Ovary (tissue), 7 donors: ENCODE measurements at regions not wholly inside any gene's neighbourhood (a gene's known extent, or its start where the extent isn't known, plus 50 kb on each side); places are given as distances from the start of the nearest gene placed in this dataset.

ENCODE experiments used
- DNase-seq, 5 donors: peaks; one replicate each; pipeline ENCODE4 v3.0.0-alpha.2; 2019 to 2020
- H3K27ac ChIP-seq, 2 donors: fragments of 200-600 bp; one replicate each; pipeline versions ENCODE4 v1.5.1 to v1.8.0; 2019 to 2022
- H3K27me3 ChIP-seq: fragments of 200-600 bp; one replicate; pipeline ENCODE4 v1.8.0; 2022
- H3K36me3 ChIP-seq: fragments of 200-600 bp; sonication (generic); one replicate; pipeline ENCODE4 v1.5.1; 2019
- H3K4me1 ChIP-seq: one replicate; pipeline ENCODE4 v1.8.1; 2013; ENCODE audit warnings: mild to moderate bottlenecking, moderate library complexity; ENCODE audit not compliant: insufficient read depth
- H3K4me3 ChIP-seq: fragments of 200-600 bp; sonication (generic); one replicate; pipeline ENCODE4 v1.5.1; 2017
- H3K9me3 ChIP-seq, 2 donors: fragments of 200-600 bp in 1 of 2; sonication (generic) in 1 of 2; one replicate each; pipeline versions ENCODE4 v1.5.1 to v1.8.1; 2013 to 2019; ENCODE audit warnings: mild to moderate bottlenecking in 1 of 2, moderate library complexity in 1 of 2
- CTCF ChIP-seq, 3 donors: fragments of 450-650 bp in 2 of 3; fragments of 200-600 bp in 1 of 3; IDR thresholded peaks; one replicate each; pipeline versions ENCODE4 v1.5.1 to v1.8.0; 2016 to 2022; ENCODE audit warnings: antibody characterized with exemption in 3 of 3, mild to moderate bottlenecking in 1 of 3
- EP300 ChIP-seq: sonication (generic); formaldehyde crosslinking; IDR thresholded peaks from one replicate; pipeline ENCODE4 v1.6.1; 2017; ENCODE audit warnings: antibody characterized with exemption
- POLR2A ChIP-seq: fragments of 450-650 bp; IDR thresholded peaks from one replicate; pipeline ENCODE4 v1.6.1; 2017; ENCODE audit warnings: antibody characterized with exemption, mild to moderate bottlenecking, moderate library complexity
- WGBS, 3 donors: extraction: QIAGEN DNeasy Blood & Tissue Kit in 1 of 3; methylation state at CpG; one replicate each; pipeline versions ENCODE4 v1.1.5 to v1.1.7; 2013 to 2017; 5-methylcytosine and 5-hydroxymethylcytosine counted together
- intact Hi-C, 4 donors: fragments of 100-400 bp; cut with DNase I; formaldehyde crosslinking; loops; one replicate each; pipeline versions ENCODE4 v1.11.0 to v1.15.1; 2022 to 2023
- donor health status: DM: no; HTN: no; CAD: no; lungs with moderate emphysema.
- donor health status: DM: no; HTN: no; CAD: no.
- donor health status: Bipolar disorder and iron deficiency.
- donor health status: DM: no; HTN: no; CAD: no.
- donor health status: DM: yes; HTN: yes; CAD: no.

DNA sequence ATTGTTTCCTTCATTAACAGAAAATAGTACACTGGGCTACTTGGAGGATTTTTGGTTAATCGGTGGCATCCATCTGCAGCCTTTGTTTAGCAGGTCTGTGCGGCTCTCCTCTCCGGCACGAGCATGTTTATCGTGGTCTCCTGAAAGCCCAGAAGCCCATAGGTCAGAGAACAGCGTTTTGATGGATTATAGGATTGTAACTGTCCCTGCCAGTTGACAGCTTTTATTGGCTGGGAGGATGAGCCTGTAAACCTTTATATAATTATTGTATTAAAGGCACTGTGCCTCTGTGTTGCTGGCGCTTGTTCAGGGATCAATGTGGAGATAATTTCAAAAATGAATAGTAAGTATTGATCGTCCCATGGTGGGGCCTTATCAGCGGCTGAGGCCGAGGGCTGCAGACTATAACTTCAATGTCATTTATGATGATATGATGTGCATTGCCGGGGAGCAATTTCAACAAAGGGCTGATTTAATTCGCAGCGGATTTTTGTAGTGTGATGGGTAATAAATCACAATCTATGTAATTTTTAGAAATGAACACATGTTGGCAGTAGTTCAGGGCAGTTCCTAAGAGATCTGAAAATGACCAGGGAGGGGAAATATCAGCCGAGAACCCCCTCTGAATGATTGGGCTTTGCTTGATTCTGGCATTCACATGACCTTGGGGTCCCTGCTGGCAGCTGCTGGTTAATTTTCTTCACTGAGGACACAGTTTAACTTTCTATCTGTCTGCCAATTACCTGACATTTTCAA is 736.1 kb downstream of the GALR1 start:
- H3K27me3 ChIP-seq: no peaks in the 10 kb centered on the region
- intact Hi-C loops: no loop called here
- no peaks in the 10 kb centered on the region for H3K4me1 ChIP-seq
- H3K4me3 ChIP-seq: no peak overlapping the region
- TF ChIP-seq POLR2A: no peak
- TF ChIP-seq EP300: no peak
- TF ChIP-seq CTCF (IDR thresholded peaks at IDR 0.05): no peak
- no peaks in the 10 kb centered on the region for H3K36me3 ChIP-seq
- DNase-seq: no peak
- no peaks in the 10 kb centered on the region for H3K9me3 ChIP-seq
- no peak overlapping the region for H3K27ac ChIP-seq
- WGBS, 3 donors: 20 to 24% (median 22%) methylated on average over 14 of the region's 14 CpGs

DNA sequence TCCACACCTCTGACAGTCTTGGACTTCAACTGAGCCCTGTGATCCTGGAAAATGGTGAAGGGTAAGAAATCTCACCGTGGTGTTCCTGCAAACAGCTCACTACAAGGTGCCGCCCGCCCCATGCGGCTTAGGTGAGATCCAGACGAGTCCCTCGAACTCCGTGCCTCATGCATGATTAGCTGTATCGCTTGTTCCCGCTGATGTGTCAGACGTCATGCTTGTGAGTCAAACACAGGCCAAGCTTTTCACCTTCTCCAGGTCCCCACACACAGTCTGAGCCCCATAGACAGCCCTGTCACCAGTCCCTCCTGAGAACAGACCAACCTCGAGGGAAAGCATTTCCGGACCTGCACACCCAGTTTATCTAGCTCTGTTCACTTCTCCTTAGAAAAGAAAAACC is 740.5 kb downstream of the GALR1 start:
- H3K27ac ChIP-seq: no peak overlapping the region
- DNase-seq: no peak
- no peaks in the 10 kb centered on the region for H3K27me3 ChIP-seq
- TF ChIP-seq EP300 (no peak), POLR2A (no peak), CTCF (IDR thresholded peaks at IDR 0.05) (no peak)
- H3K9me3 ChIP-seq: no peaks in the 10 kb centered on the region
- H3K4me3 ChIP-seq: no peak overlapping the region
- WGBS, 3 donors: 86 to 90% (median 87%) methylated on average over 12 of the region's 12 CpGs
- no peaks in the 10 kb centered on the region for H3K36me3 ChIP-seq
- intact Hi-C loops: no loop called here
- H3K4me1 ChIP-seq: no peaks in the 10 kb centered on the region

DNA sequence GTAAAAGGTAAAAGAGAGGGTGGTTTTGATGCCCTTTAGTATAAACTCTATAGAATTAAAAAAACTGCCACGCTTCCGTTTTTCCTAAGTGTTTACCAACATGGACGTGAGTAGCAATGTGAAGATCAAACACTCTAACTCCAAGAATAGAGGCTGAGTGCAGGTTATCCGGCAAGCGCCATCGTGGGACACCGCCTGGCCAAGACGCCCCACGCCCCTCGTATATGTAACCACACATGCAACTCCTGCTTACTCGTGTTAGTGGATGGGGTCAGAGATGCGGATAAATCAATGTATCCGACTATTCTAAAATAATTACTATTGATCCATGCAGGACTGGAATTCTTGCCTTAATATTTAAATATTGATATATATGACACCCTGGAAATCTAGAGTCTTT is 741.3 kb downstream of the GALR1 start:
- Histone ChIP-seq H3K27me3 (no peaks in the 10 kb centered on the region), H3K4me3 (no peak overlapping the region), H3K36me3 (no peaks in the 10 kb centered on the region), H3K4me1 (no peaks in the 10 kb centered on the region), H3K27ac (no peak overlapping the region), H3K9me3 (no peaks in the 10 kb centered on the region)
- intact Hi-C loops: no loop called here
- TF ChIP-seq POLR2A (no peak), EP300 (no peak), CTCF (IDR thresholded peaks at IDR 0.05) (no peak)
- WGBS, 3 donors: 91 to 94% (median 93%) methylated on average over 13 of the region's 13 CpGs
- no peak for DNase-seq

GRCh38 chr18:77992057-77992456 is 742.4 kb downstream of the GALR1 start:
- Histone ChIP-seq H3K36me3 (no peaks in the 10 kb centered on the region), H3K4me3 (no peak overlapping the region), H3K4me1 (no peaks in the 10 kb centered on the region), H3K27ac (no peak overlapping the region), H3K27me3 (no peaks in the 10 kb centered on the region), H3K9me3 (no peaks in the 10 kb centered on the region)
- TF ChIP-seq CTCF (IDR thresholded peaks at IDR 0.05) (no peak), EP300 (no peak), POLR2A (no peak)
- intact Hi-C loops: no loop called here
- DNase-seq: no peak
- WGBS, 3 donors: 61 to 77% (median 64%) methylated on average over 8 of the region's 8 CpGs
